Skeletal muscle satellite cell (primary cell): ENCODE measurements at regions not wholly inside any gene's neighbourhood (a gene's known extent, or its start where the extent isn't known, plus 50 kb on each side); places are given as distances from the start of the nearest gene placed in this dataset.
"Not testable (repeated sequence)": the region's sequence is repeated elsewhere in the genome, so short reads cannot be mapped to it uniquely, and the experiment has no call there.

Experiments used
- H3K27me3 ChIP-seq: 2 replicates; pipeline ENCODE4 v1.7.0; 2013; ENCODE audit warnings: low read length; ENCODE audit not compliant: control insufficient read depth, insufficient read depth
- H3K36me3 ChIP-seq: 2 replicates; pipeline ENCODE4 v1.7.0; 2013; ENCODE audit warnings: mild to moderate bottlenecking, control low read depth, low read length; ENCODE audit not compliant: insufficient read depth
- H3K4me1 ChIP-seq: 2 replicates; pipeline ENCODE4 v1.7.0; 2013; ENCODE audit warnings: low read length; ENCODE audit not compliant: control insufficient read depth, insufficient read depth
- H3K4me2 ChIP-seq: 2 replicates; pipeline ENCODE4 v1.7.0; 2013; ENCODE audit warnings: mild to moderate bottlenecking, low read length
- H3K4me3 ChIP-seq: 2 replicates; pipeline ENCODE4 v1.7.0; 2013; ENCODE audit warnings: low read length
- H3K9ac ChIP-seq: 2 replicates; pipeline ENCODE4 v1.7.0; 2013; ENCODE audit warnings: mild to moderate bottlenecking, low read depth, low read length, moderate library complexity
- H3K9me3 ChIP-seq: replicated peaks from 2 replicates; pipeline ENCODE4 v1.7.0; 2013; ENCODE audit warnings: mild to moderate bottlenecking, control low read depth, low read length

- H3K9ac ChIP-seq = no peak overlapping the region
- H3K4me1 ChIP-seq = peaks cover 29% of the 10 kb centered on the region
- no peaks in the 10 kb centered on the region for H3K36me3 ChIP-seq
- H3K27me3 ChIP-seq = peaks cover 12% of the 10 kb centered on the region
- no peak overlapping the region for H3K4me2 ChIP-seq
- no peak overlapping the region for H3K4me3 ChIP-seq
- no peaks in the 10 kb centered on the region for H3K9me3 ChIP-seq
These were observed 55.9 kb upstream of the USP9X start for GRCh38 chrX:41029332-41029731.

GRCh38 chrX:41031256-41031967 lies 53.8 kb upstream of the USP9X start:
- H3K9me3 ChIP-seq = no peaks in the 10 kb centered on the region
- no peak overlapping the region for H3K9ac ChIP-seq
- H3K4me2 ChIP-seq = no peak overlapping the region
- H3K4me1 ChIP-seq = peaks cover 21% of the 10 kb centered on the region
- peaks cover 9% of the 10 kb centered on the region for H3K27me3 ChIP-seq
- H3K36me3 ChIP-seq = no peaks in the 10 kb centered on the region
- no peak overlapping the region for H3K4me3 ChIP-seq

GRCh38 chrX:41033299-41033698 lies 51.9 kb upstream of the USP9X start:
- Histone ChIP-seq H3K4me3 (no peak overlapping the region), H3K4me1 (peaks cover 3% of the 10 kb centered on the region), H3K9me3 (no peaks in the 10 kb centered on the region), H3K36me3 (no peaks in the 10 kb centered on the region), H3K27me3 (peaks cover 9% of the 10 kb centered on the region), H3K4me2 (no peak overlapping the region), H3K9ac (no peak overlapping the region)

GRCh38 chrX:41034902-41035301 lies 50.3 kb upstream of the USP9X start:
- not testable (repeated sequence) for H3K27me3 ChIP-seq, H3K4me1 ChIP-seq, H3K9ac ChIP-seq, H3K9me3 ChIP-seq, H3K4me2 ChIP-seq, H3K4me3 ChIP-seq, H3K36me3 ChIP-seq
